Astrocyte (in vitro differentiated cells and primary cell): ENCODE measurements at regions not wholly inside any gene's neighbourhood (a gene's known extent, or its start where the extent isn't known, plus 50 kb on each side); places are given as distances from the start of the nearest gene placed in this dataset.

Source experiments
- CTCF ChIP-seq: IDR thresholded peaks from 2 replicates; pipeline ENCODE4 v1.5.1; 2011; ENCODE audit warnings: low read depth, mild to moderate bottlenecking, inconsistent platforms, low read length, moderate library complexity; ENCODE audit not compliant: insufficient read depth
- EZH2 ChIP-seq: IDR thresholded peaks from 2 replicates; pipeline ENCODE4 v1.6.1; 2012; ENCODE audit warnings: mild to moderate bottlenecking, low read length, inconsistent platforms; ENCODE audit not compliant: insufficient read depth

GRCh38 chr5:91977579-91977978, 594.5 kb upstream of the ARRDC3 start:
- no peak for TF ChIP-seq EZH2
- TF ChIP-seq CTCF = no peak
